ENCODE measurements at regions not wholly inside any gene's neighbourhood (a gene's known extent, or its start where the extent isn't known, plus 50 kb on each side); places are given as distances from the start of the nearest gene placed in this dataset.

GRCh38 chr6:1100269-1100668, 211.6 kb upstream of the FOXQ1 start:
- no peak for DNase-seq (ENCODE audit: extremely low read depth, insufficient read length)
- no peak overlapping the region for H3K4me3 ChIP-seq (replicated peaks; ENCODE audit: low read depth, low read length)
- H3K27me3 ChIP-seq (replicated peaks; ENCODE audit: control insufficient read depth, insufficient read depth, low read length), result peaks cover 9% of the 10 kb centered on the region
- no peaks in the 10 kb centered on the region for H3K36me3 ChIP-seq (ENCODE audit: control insufficient read depth, insufficient read depth, low read length)
- no peak for TF ChIP-seq CTCF (IDR thresholded peaks at IDR 0.05; ENCODE audit: insufficient read depth, low read length, poor library complexity, severe bottlenecking)

GRCh38 chr6:1099264-1099663, 212.6 kb upstream of the FOXQ1 start:
- no peak for DNase-seq (ENCODE audit: extremely low read depth, insufficient read length)
- no peak overlapping the region for H3K4me3 ChIP-seq (replicated peaks; ENCODE audit: low read depth, low read length)
- no peak for TF ChIP-seq CTCF (IDR thresholded peaks at IDR 0.05; ENCODE audit: insufficient read depth, low read length, poor library complexity, severe bottlenecking)
- peaks cover 9% of the 10 kb centered on the region for H3K27me3 ChIP-seq (replicated peaks; ENCODE audit: control insufficient read depth, insufficient read depth, low read length)
- no peaks in the 10 kb centered on the region for H3K36me3 ChIP-seq (ENCODE audit: control insufficient read depth, insufficient read depth, low read length)

- H3K4me3 ChIP-seq (replicated peaks; ENCODE audit: low read depth, low read length), result no peak overlapping the region
- no peak for TF ChIP-seq CTCF (IDR thresholded peaks at IDR 0.05; ENCODE audit: insufficient read depth, low read length, poor library complexity, severe bottlenecking)
- no peak for DNase-seq (ENCODE audit: extremely low read depth, insufficient read length)
- no peaks in the 10 kb centered on the region for H3K36me3 ChIP-seq (ENCODE audit: control insufficient read depth, insufficient read depth, low read length)
- peaks cover 9% of the 10 kb centered on the region for H3K27me3 ChIP-seq (replicated peaks; ENCODE audit: control insufficient read depth, insufficient read depth, low read length)
Measured at GRCh38 chr6:1096967-1097765, 214.7 kb upstream of the FOXQ1 start.

- Histone ChIP-seq H3K4me3 (replicated peaks; ENCODE audit: low read depth, low read length) (no peak overlapping the region), H3K36me3 (ENCODE audit: control insufficient read depth, insufficient read depth, low read length) (no peaks in the 10 kb centered on the region), H3K27me3 (replicated peaks; ENCODE audit: control insufficient read depth, insufficient read depth, low read length) (peaks cover 2% of the 10 kb centered on the region)
- no peak for TF ChIP-seq CTCF (IDR thresholded peaks at IDR 0.05; ENCODE audit: insufficient read depth, low read length, poor library complexity, severe bottlenecking)
- no peak for DNase-seq (ENCODE audit: extremely low read depth, insufficient read length)
Measured at GRCh38 chr6:1094306-1094705, 217.6 kb upstream of the FOXQ1 start.

GRCh38 chr6:1091900-1092299, 220.0 kb upstream of the FOXQ1 start:
- TF ChIP-seq CTCF (IDR thresholded peaks at IDR 0.05; ENCODE audit: insufficient read depth, low read length, poor library complexity, severe bottlenecking), result no peak
- Histone ChIP-seq H3K4me3 (replicated peaks; ENCODE audit: low read depth, low read length) (no peak overlapping the region), H3K36me3 (ENCODE audit: control insufficient read depth, insufficient read depth, low read length) (no peaks in the 10 kb centered on the region), H3K27me3 (replicated peaks; ENCODE audit: control insufficient read depth, insufficient read depth, low read length) (peaks cover 2% of the 10 kb centered on the region)
- DNase-seq (ENCODE audit: extremely low read depth, insufficient read length), result no peak
